BLaER1 treated with 17β-estradiol and CSF1 and Interleukin-3, amounts not matched to agents 10 nM and 100 nM (cell line): ENCODE measurements at regions not wholly inside any gene's neighbourhood (a gene's known extent, or its start where the extent isn't known, plus 50 kb on each side); places are given as distances from the start of the nearest gene placed in this dataset.

Source experiments
- H3K27ac ChIP-seq, 11 experiments: shearing (Covaris generic); formaldehyde crosslinking; 2 replicates each; pipeline ENCODE4 v1.8.1; 2022
- H3K27me3 ChIP-seq, 11 experiments: shearing (Covaris generic); formaldehyde crosslinking; 2 replicates each; pipeline ENCODE4 v1.8.1; 2022
- H3K36me3 ChIP-seq, 11 experiments: shearing (Covaris generic); formaldehyde crosslinking; 2 replicates each; pipeline ENCODE4 v1.8.1; 2022
- H3K4me1 ChIP-seq, 10 experiments: shearing (Covaris generic); formaldehyde crosslinking; 2 replicates each; pipeline ENCODE4 v1.8.1; 2022
- H3K4me2 ChIP-seq, 11 experiments: shearing (Covaris generic); formaldehyde crosslinking; 2 replicates each; pipeline ENCODE4 v1.8.1; 2022
- H3K4me3 ChIP-seq, 10 experiments: shearing (Covaris generic); formaldehyde crosslinking; 2 replicates each; pipeline ENCODE4 v1.8.1; 2022
- H3K9ac ChIP-seq, 11 experiments: shearing (Covaris generic); formaldehyde crosslinking; 2 replicates each; pipeline ENCODE4 v1.8.1; 2022
- H3K9me3 ChIP-seq, 11 experiments: shearing (Covaris generic); formaldehyde crosslinking; replicated peaks in 1 of 11; 2 replicates each; pipeline ENCODE4 v1.8.1; 2022
- H4K20me1 ChIP-seq, 11 experiments: shearing (Covaris generic); formaldehyde crosslinking; 2 replicates each; pipeline ENCODE4 v1.8.1; 2022
- Cebpa-rat ChIP-seq, 11 experiments: shearing (Covaris generic); IDR thresholded peaks; 2 replicates each; pipeline ENCODE4 v1.8.1; 2022

DNA sequence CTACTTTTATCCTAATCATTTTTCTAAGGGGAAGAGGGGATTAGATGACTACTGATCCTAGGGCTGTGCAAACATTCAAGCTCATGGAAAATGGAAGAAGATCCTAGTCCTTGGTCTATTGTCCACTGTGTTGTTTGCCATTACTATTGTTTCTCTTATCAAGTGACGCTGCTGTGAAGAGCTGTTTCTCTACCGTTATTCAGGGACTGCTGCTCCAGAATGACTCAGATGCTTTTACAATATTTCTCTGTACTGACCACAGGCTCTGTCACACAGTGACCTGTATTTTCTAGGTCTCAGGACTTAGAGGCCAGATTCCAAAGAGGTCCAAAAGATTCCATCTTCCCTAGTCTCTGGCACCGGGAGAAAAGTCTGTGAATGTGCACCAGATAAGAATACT, 159.5 kb upstream of the CHD1 start:
- H3K4me2 ChIP-seq = no peak overlapping the region
- H3K36me3 ChIP-seq = no peaks in the 10 kb centered on the region

DNA sequence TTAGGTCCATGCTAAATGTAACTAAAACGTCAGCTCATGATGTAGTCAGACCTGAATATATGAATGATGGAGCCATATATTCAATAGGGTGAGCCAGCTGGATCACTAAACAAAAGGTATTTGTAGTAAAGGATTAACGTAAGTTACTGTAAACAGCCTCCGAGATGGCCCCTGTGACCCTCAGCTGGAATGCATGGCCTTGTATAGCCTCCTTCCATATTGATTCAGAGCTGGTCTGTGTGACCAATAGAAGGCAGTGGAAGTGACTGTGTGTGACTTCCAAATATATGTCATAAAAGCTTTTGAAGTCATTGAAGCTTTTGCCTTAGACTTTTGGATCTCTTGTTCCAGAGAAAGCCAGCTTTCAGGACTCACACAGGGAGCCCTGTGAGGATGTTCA, 154.4 kb upstream of the CHD1 start:
- no peak overlapping the region for H3K27ac ChIP-seq
- no peaks in the 10 kb centered on the region for H3K36me3 ChIP-seq
- no peaks in the 10 kb centered on the region for H3K4me1 ChIP-seq
- H3K9ac ChIP-seq = no peak overlapping the region
- no peak for TF ChIP-seq Cebpa-rat (IDR thresholded peaks at IDR 0.05)
- H3K27me3 ChIP-seq = no peaks in the 10 kb centered on the region
- no peaks in the 10 kb centered on the region for H4K20me1 ChIP-seq
- no peaks in the 10 kb centered on the region for H3K9me3 ChIP-seq
- no peak overlapping the region for H3K4me3 ChIP-seq
- no peak overlapping the region for H3K4me2 ChIP-seq

More for the DNA sequence above, 159.5 kb upstream of the CHD1 start:
- TF ChIP-seq Cebpa-rat (IDR thresholded peaks at IDR 0.05) = no peak
- H3K27me3 ChIP-seq = no peaks in the 10 kb centered on the region
- no peak overlapping the region for H3K27ac ChIP-seq
- no peak overlapping the region for H3K9ac ChIP-seq
- H3K4me3 ChIP-seq = no peak overlapping the region
- H3K4me1 ChIP-seq = no peaks in the 10 kb centered on the region
- peaks cover 0 to 4% (median 0%) of the 10 kb centered on the region in 11 experiments; a peak in 1 of 22 replicates for H3K9me3 ChIP-seq
- H4K20me1 ChIP-seq = no peaks in the 10 kb centered on the region

DNA sequence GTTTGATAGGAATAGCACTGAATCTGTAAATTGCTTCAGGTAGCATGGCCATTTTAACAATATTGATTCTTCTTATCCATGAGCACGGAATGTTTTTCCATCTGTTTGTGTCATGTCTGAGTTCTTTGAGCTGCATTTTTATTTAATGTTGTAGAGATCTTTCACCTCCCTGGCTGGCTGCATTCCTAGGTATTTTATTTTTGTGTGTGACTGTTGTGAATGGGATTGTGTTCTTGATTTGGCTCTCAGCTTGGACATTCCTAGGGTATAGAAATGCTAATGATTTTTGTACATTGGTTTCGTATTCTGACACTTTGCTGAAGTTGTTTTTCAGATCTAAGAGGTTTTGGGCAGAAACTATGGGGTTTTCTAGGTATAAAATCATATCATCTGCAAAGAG, 152.9 kb upstream of the CHD1 start:
- Histone ChIP-seq H3K27me3 (no peaks in the 10 kb centered on the region), H3K4me2 (no peak overlapping the region), H3K27ac (no peak overlapping the region), H3K9me3 (no peaks in the 10 kb centered on the region), H3K9ac (no peak overlapping the region), H3K36me3 (no peaks in the 10 kb centered on the region), H3K4me1 (no peaks in the 10 kb centered on the region), H3K4me3 (no peak overlapping the region), H4K20me1 (no peaks in the 10 kb centered on the region)
- TF ChIP-seq Cebpa-rat (IDR thresholded peaks at IDR 0.05) = no peak

DNA sequence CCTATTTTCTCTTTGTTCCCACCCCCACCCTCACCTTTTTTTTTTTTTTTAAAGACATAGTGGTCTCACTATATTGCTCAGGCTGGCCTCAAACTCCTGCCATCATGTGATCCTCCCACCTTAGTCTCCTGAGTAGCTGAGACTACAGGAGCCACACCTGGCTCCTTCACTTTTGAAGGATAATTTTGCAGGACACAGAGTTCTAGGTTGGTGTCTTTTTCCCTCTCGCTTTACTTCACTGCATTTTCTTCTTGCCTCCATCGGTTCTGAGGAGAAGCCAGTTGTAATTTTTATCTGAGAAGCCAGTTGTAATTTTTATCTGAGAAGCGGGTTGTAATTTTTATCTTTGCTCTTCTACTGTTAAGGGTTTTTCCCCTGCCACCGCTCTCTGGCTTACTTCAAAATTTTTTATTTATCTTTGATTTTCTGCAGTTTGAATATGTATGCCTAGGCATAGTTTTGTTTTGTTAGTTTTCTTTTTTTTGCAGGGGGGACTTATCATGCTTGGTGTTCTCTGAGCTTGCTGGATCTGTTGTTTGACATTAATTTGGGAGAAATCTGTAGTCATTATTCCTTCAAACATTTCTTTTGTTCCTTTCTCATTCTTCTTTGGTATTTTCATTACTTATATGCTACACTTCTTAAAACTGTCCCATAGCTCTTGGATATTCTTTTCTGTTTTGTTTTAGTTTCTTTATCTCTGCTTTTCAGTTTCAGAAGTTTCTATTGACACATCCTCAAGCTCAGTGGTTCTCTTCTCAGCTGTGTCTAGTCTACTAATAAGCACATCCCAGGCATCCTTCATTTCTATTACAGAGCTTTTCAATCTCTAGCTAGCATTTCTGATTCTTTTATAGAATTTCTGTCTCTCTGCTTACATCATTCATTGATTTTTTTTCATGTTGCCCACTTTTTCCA, 148.2 kb upstream of the CHD1 start:
- Histone ChIP-seq H3K9ac (no peak overlapping the region), H3K9me3 (peaks cover 0 to 10% (median 0%) of the 10 kb centered on the region in 11 experiments; a peak in 2 of 22 replicates), H3K27me3 (no peaks in the 10 kb centered on the region), H3K27ac (no peak overlapping the region), H3K36me3 (no peaks in the 10 kb centered on the region), H3K4me2 (no peak overlapping the region), H3K4me3 (no peak overlapping the region), H3K4me1 (no peaks in the 10 kb centered on the region), H4K20me1 (no peaks in the 10 kb centered on the region)
- TF ChIP-seq Cebpa-rat (IDR thresholded peaks at IDR 0.05) = no peak

DNA sequence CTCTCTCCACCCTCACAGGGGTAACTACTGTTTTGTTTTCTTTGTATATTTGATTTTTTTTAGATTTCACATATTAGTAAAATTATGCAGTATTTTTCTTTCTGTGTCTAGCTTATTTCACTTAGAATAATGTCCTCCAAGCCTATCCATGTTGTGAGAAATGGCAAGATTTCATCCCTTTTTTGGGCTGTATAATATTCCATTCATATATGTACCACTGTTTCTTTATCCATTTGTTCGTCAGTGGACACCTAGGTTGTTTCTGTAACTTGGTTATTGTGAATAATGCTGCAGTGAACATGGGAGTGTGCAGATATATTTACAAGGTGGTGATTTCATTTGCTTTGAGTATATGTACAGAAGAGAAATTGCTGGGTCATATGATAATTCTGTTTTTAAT, 144.0 kb upstream of the CHD1 start:
- no peaks in the 10 kb centered on the region for H3K27me3 ChIP-seq
- H3K4me2 ChIP-seq = no peak overlapping the region
- H3K36me3 ChIP-seq = no peaks in the 10 kb centered on the region
- H3K9me3 ChIP-seq = peaks cover 0 to 19% (median 6%) of the 10 kb centered on the region in 11 experiments; a peak in 11 of 22 replicates
- H3K4me1 ChIP-seq = no peaks in the 10 kb centered on the region
- no peak overlapping the region for H3K9ac ChIP-seq
- TF ChIP-seq Cebpa-rat (IDR thresholded peaks at IDR 0.05) = no peak
- no peaks in the 10 kb centered on the region for H4K20me1 ChIP-seq
- no peak overlapping the region for H3K27ac ChIP-seq
- H3K4me3 ChIP-seq = no peak overlapping the region

DNA sequence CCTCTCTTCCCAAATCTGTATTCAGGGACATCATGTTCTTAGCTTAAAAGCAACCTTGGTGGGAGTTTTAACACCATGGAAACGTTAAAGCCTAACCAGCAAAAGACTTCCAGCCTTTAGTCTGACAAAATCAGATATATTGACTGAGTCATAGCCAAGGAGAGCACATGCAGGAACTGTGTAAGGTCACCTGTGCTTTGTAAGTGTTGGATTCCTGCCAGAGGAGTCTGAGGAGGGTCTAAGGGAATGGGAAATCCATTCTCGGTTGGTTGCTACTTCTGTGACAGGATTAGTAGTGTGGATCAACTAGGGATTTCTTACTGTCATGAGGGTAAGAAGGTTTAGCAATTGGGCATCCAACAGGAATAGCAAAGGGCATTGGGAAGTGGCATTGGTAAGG, 142.0 kb upstream of the CHD1 start:
- no peak for TF ChIP-seq Cebpa-rat (IDR thresholded peaks at IDR 0.05)
- Histone ChIP-seq H3K27ac (no peak overlapping the region), H4K20me1 (no peaks in the 10 kb centered on the region), H3K9me3 (peaks cover 0 to 19% (median 6%) of the 10 kb centered on the region in 11 experiments; a peak in 11 of 22 replicates), H3K36me3 (no peaks in the 10 kb centered on the region), H3K4me2 (no peak overlapping the region), H3K4me3 (no peak overlapping the region), H3K4me1 (no peaks in the 10 kb centered on the region), H3K27me3 (no peaks in the 10 kb centered on the region), H3K9ac (no peak overlapping the region)

DNA sequence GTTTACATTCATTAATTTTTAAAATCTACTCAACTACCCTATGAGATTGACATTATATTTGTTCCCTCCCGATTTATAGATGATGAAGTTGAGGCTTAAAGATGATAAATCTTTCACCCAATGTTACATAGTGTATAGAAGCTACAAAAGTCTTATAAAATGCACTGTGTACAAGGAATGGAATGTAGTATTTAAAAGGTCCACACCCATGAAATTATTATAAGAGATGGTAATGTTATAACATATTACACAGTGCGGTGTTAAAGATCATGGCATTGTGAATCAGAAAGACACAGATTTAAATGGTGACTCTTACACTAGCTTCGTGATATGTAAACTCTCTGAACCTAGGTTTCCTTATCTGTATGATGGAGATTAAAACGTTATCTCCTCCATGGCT, 141.6 kb upstream of the CHD1 start:
- Histone ChIP-seq H4K20me1 (no peaks in the 10 kb centered on the region), H3K36me3 (no peaks in the 10 kb centered on the region), H3K9ac (no peak overlapping the region), H3K4me3 (no peak overlapping the region), H3K4me2 (no peak overlapping the region), H3K4me1 (no peaks in the 10 kb centered on the region), H3K9me3 (peaks cover 0 to 19% (median 6%) of the 10 kb centered on the region in 11 experiments; a peak in 11 of 22 replicates), H3K27me3 (no peaks in the 10 kb centered on the region), H3K27ac (no peak overlapping the region)
- no peak for TF ChIP-seq Cebpa-rat (IDR thresholded peaks at IDR 0.05)

DNA sequence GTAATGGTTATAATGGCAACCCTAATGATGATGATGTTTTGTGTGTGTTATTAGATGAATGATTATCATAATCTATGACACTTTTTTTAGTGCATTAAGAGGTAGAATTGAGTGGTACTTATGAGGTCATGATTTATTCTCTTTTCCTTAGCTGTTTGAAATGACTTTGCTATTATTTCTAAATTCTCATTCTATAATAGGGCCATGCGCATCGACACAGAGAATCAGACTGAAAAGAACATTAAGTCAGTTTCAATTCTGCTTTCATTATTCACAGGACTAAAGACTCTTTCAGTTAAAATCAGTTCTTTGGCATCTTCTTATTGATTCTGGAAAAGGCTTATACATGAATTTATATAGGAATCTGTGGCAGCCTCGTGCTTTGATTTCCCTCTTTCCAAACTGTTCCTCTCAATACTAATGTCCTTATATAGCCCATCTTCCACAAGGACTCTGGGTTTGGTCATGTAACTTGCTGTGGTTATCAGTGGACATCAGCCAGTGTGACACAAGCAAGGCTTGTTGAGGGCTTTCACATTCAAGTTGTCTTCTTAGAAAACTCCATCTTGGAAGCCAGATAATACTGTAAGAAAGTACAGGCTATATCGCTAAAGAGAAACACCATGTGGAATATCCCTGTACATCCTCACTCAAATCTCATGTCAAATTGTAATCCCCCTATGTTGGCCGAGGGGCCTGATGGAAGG, 140.3 kb upstream of the CHD1 start:
- H3K4me3 ChIP-seq = no peak overlapping the region
- no peaks in the 10 kb centered on the region for H3K27me3 ChIP-seq
- H3K4me1 ChIP-seq = no peaks in the 10 kb centered on the region
- H3K9ac ChIP-seq = no peak overlapping the region
- no peak for TF ChIP-seq Cebpa-rat (IDR thresholded peaks at IDR 0.05)
- H3K9me3 ChIP-seq = peaks cover 0 to 19% (median 6%) of the 10 kb centered on the region in 11 experiments; a peak in 11 of 22 replicates
- H4K20me1 ChIP-seq = no peaks in the 10 kb centered on the region
- no peak overlapping the region for H3K4me2 ChIP-seq
- H3K36me3 ChIP-seq = no peaks in the 10 kb centered on the region
- H3K27ac ChIP-seq = no peak overlapping the region

DNA sequence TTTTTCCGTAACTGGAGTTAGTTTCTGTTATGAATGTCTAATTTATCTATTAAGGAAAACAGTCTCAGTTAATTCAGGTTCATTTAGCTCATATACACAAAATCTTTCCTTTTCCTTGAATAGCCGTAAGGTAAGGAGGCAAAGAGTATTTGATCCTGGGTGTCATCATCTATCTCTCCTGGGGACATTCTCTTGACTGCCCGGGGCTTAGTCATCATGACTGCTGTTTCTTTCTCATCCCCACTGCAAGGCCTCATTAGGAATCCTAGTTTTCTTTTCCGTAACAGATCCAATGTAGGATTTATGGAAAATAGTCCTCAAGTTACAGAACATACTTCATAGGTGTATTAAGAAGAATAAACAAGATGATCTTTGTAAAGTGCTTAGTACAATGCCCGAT, 134.9 kb upstream of the CHD1 start:
- no peak overlapping the region for H3K4me3 ChIP-seq
- TF ChIP-seq Cebpa-rat (IDR thresholded peaks at IDR 0.05) = no peak
- no peak overlapping the region for H3K27ac ChIP-seq
- H4K20me1 ChIP-seq = no peaks in the 10 kb centered on the region
- no peaks in the 10 kb centered on the region for H3K9me3 ChIP-seq
- no peaks in the 10 kb centered on the region for H3K36me3 ChIP-seq
- peaks cover 11 to 24% (median 17%) of the 10 kb centered on the region in 10 experiments; a peak in 19 of 20 replicates for H3K4me1 ChIP-seq
- no peaks in the 10 kb centered on the region for H3K27me3 ChIP-seq
- no peak overlapping the region for H3K4me2 ChIP-seq
- H3K9ac ChIP-seq = no peak overlapping the region
